Uterus (tissue), 2 donors: ENCODE measurements at regions not wholly inside any gene's neighbourhood (a gene's known extent, or its start where the extent isn't known, plus 50 kb on each side); places are given as distances from the start of the nearest gene placed in this dataset.

Experiments used
- POLR2A ChIP-seq, 2 donors: fragments of 450-650 bp; IDR thresholded peaks; one replicate each; pipeline ENCODE4 v1.6.1; 2016; ENCODE audit warnings: antibody characterized with exemption in 2 of 2, mild to moderate bottlenecking in 1 of 2, moderate library complexity in 1 of 2
- TF ChIP-seq, protein P1 (sequence below), 4 experiments: fragments of 200-600 bp in 2 of 4; fragments of 450-650 bp in 2 of 4; sonication (generic) in 2 of 4; IDR thresholded peaks; one replicate each; pipeline ENCODE4 v1.5.1; 2016 to 2019; ENCODE audit warnings: antibody characterized with exemption in 4 of 4, mild to moderate bottlenecking in 2 of 4, moderate library complexity in 1 of 4

DNA sequence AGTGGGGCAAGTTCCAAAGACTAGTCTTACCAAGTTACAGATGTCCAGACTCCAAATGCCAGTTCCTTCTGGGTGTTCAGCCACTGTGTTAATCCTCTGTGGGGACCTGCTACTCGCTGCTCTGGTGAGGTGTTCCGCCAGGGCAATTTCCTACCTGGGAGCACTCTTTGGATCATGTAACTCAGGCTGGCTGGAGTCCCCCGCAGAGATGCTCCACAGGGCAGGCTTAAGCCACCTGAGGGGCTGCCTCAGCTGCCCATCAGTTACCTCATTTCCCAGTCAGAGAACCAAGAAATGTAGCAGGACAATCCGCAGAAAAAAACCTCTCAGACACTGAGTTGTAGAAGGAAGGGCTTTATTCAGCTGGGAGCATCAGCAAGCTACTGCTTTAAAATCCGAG, 133.8 kb downstream of the ZNF737 start:
- TF ChIP-seq, protein P1, sequence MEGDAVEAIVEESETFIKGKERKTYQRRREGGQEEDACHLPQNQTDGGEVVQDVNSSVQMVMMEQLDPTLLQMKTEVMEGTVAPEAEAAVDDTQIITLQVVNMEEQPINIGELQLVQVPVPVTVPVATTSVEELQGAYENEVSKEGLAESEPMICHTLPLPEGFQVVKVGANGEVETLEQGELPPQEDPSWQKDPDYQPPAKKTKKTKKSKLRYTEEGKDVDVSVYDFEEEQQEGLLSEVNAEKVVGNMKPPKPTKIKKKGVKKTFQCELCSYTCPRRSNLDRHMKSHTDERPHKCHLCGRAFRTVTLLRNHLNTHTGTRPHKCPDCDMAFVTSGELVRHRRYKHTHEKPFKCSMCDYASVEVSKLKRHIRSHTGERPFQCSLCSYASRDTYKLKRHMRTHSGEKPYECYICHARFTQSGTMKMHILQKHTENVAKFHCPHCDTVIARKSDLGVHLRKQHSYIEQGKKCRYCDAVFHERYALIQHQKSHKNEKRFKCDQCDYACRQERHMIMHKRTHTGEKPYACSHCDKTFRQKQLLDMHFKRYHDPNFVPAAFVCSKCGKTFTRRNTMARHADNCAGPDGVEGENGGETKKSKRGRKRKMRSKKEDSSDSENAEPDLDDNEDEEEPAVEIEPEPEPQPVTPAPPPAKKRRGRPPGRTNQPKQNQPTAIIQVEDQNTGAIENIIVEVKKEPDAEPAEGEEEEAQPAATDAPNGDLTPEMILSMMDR (IDR thresholded peaks at IDR 0.05), result no peak
- TF ChIP-seq POLR2A (IDR thresholded peaks at IDR 0.05), result no peak
